Caco-2 (cell line): ENCODE measurements at regions not wholly inside any gene's neighbourhood (a gene's known extent, or its start where the extent isn't known, plus 50 kb on each side); places are given as distances from the start of the nearest gene placed in this dataset.
"Not testable (repeated sequence)": the region's sequence is repeated elsewhere in the genome, so short reads cannot be mapped to it uniquely, and the experiment has no call there.

Experiments
- BruUV-seq: library from RNA; stranded (reverse); fragments of 400-500 nt; replicated peaks from 2 replicates; lab custom pipeline; 2021; lab: Mats Ljungman, UMichigan
- CTCF ChIA-PET: fragments of 300-600 bp; sonication (Branson Sonifier 250); formaldehyde crosslinking; loops from one replicate; lab custom pipeline; 2022; ENCODE audit warnings: antibody characterized with exemption; lab: Charles Lee
- POLR2A ChIA-PET: fragments of 300-600 bp; sonication (Branson Sonifier 250); formaldehyde crosslinking; loops from one replicate; lab custom pipeline; 2022; ENCODE audit warnings: antibody characterized with exemption; lab: Charles Lee
- DNase-seq, 2 experiments: peaks; one replicate each; pipeline versions ENCODE4 v3.0.0 to v3.0.0-alpha.2; 2020 to 2022
- H3K27me3 ChIP-seq: replicated peaks from 2 replicates; pipeline ENCODE4 v1.6.0; 2011; ENCODE audit warnings: low read length; ENCODE audit not compliant: control insufficient read depth, insufficient read depth
- H3K36me3 ChIP-seq: 2 replicates; pipeline ENCODE4 v1.5.1; 2011; ENCODE audit warnings: low read length; ENCODE audit not compliant: control insufficient read depth, insufficient read depth
- H3K4me1 ChIP-seq: fragments of 250-450 bp; sonication (Bioruptor Pico); 2 replicates; pipeline ENCODE4 v1.5.1; 2020; ENCODE audit warnings: mild to moderate bottlenecking
- H3K4me3 ChIP-seq: 2 replicates; pipeline ENCODE4 v1.5.1; 2011; ENCODE audit warnings: low read depth, mild to moderate bottlenecking, control low read depth, low read length
- H3K9me3 ChIP-seq: fragments of 250-450 bp; sonication (Bioruptor Pico); 2 replicates; pipeline ENCODE4 v1.5.1; 2020; ENCODE audit warnings: mild to moderate bottlenecking, moderate library complexity
- H3K27ac Mint-ChIP-seq: one replicate; pipeline ENCODE4 v1.8.0; 2022; ENCODE audit warnings: mixed read lengths; ENCODE audit not compliant: unreplicated experiment
- H3K27me3 Mint-ChIP-seq: one replicate; pipeline ENCODE4 v1.8.0; 2022; ENCODE audit warnings: mixed read lengths; ENCODE audit not compliant: insufficient read depth, unreplicated experiment
- H3K36me3 Mint-ChIP-seq: one replicate; pipeline ENCODE4 v1.8.0; 2022; ENCODE audit warnings: mild to moderate bottlenecking, mixed read lengths; ENCODE audit not compliant: insufficient read depth, unreplicated experiment
- H3K4me1 Mint-ChIP-seq: one replicate; pipeline ENCODE4 v1.8.0; 2022; ENCODE audit warnings: low read depth, mixed read lengths; ENCODE audit not compliant: unreplicated experiment
- H3K4me3 Mint-ChIP-seq: one replicate; pipeline ENCODE4 v1.8.0; 2022; ENCODE audit warnings: mild to moderate bottlenecking, moderate library complexity, mixed read lengths; ENCODE audit not compliant: unreplicated experiment
- H3K9me3 Mint-ChIP-seq: one replicate; pipeline ENCODE4 v1.8.0; 2022; ENCODE audit warnings: mixed read lengths; ENCODE audit not compliant: unreplicated experiment
- CTCF ChIP-seq, 2 experiments: fragments of 200-600 bp in 1 of 2; IDR thresholded peaks; 1 replicate in 1 of 2; 2 replicates in 1 of 2; pipeline versions ENCODE4 v1.5.1 to v1.8.0; 2011 to 2022; ENCODE audit warnings: antibody characterized with exemption in 1 of 2, control low read depth in 1 of 2, inconsistent platforms in 1 of 2, low read depth in 1 of 2, low read length in 1 of 2, mild to moderate bottlenecking in 1 of 2, moderate library complexity in 1 of 2; ENCODE audit not compliant: insufficient read depth in 1 of 2, severe bottlenecking in 1 of 2, unreplicated experiment in 1 of 2
- intact Hi-C: fragments of 100-400 bp; cut with micrococcal nuclease; formaldehyde crosslinking; loops from one replicate; pipeline ENCODE4 v1.10.0; 2022; ENCODE audit not compliant: unreplicated experiment

GRCh38 chr5:38695021-38695958, 138.8 kb upstream of the LIFR start:
- Histone ChIP-seq H3K27me3 (no peaks in the 10 kb centered on the region), H3K4me3 (no peak overlapping the region), H3K36me3 (no peaks in the 10 kb centered on the region), H3K4me1 (peaks cover 58% of the 10 kb centered on the region), H3K9me3 (peaks cover 20% of the 10 kb centered on the region; the same call in 1 of the 2 replicates)
- CTCF ChIA-PET = no interaction called here
- Mint-ChIP-seq H3K4me1 (peaks cover 32% of the 10 kb centered on the region), H3K9me3 (peaks cover 27% of the 10 kb centered on the region), H3K36me3 (no peaks in the 10 kb centered on the region), H3K27me3 (no peaks in the 10 kb centered on the region), H3K27ac (no peak overlapping the region), H3K4me3 (no peak overlapping the region)
- TF ChIP-seq CTCF (IDR thresholded peaks at IDR 0.05; ENCODE audit: insufficient read depth in 1 of 2, low read depth in 1 of 2, low read length in 1 of 2, severe bottlenecking in 1 of 2, unreplicated experiment in 1 of 2) = no peak
- DNase-seq = no peak
- POLR2A ChIA-PET = no interaction called here
- intact Hi-C loops = no loop called here
- BruUV-seq = no TSS peak

GRCh38 chr5:38697013-38697412, 140.6 kb upstream of the LIFR start:
- peaks cover 54% of the 10 kb centered on the region for H3K4me1 ChIP-seq
- BruUV-seq = no TSS peak
- no peak overlapping the region for H3K27ac Mint-ChIP-seq

GRCh38 chr5:38705529-38705928, 140.3 kb upstream of the OSMR start:
- POLR2A ChIA-PET, BruUV-seq, H3K4me3 ChIP-seq, H3K27ac Mint-ChIP-seq, CTCF ChIA-PET, DNase-seq, H3K36me3 ChIP-seq, H3K27me3 ChIP-seq, H3K27me3 Mint-ChIP-seq, H3K36me3 Mint-ChIP-seq, H3K9me3 Mint-ChIP-seq, H3K9me3 ChIP-seq, H3K4me3 Mint-ChIP-seq, intact Hi-C loops: not testable (repeated sequence)
- peaks cover 29% of the 10 kb centered on the region for H3K4me1 Mint-ChIP-seq
- H3K4me1 ChIP-seq = peaks cover 35% of the 10 kb centered on the region

More at GRCh38 chr5:38697013-38697412, 140.6 kb upstream of the LIFR start:
- Mint-ChIP-seq H3K4me1 (peaks cover 32% of the 10 kb centered on the region), H3K9me3 (peaks cover 23% of the 10 kb centered on the region), H3K4me3 (no peak overlapping the region), H3K27me3 (no peaks in the 10 kb centered on the region), H3K36me3 (no peaks in the 10 kb centered on the region)
- intact Hi-C loops = no loop called here
- H3K27me3 ChIP-seq = no peaks in the 10 kb centered on the region
- CTCF ChIA-PET = interaction anchor here (0.6 to 1.1 kb wide), 3 partner anchors 10 to 255 kb away, joined by 3 to 4 read pairs (median 4); no protein-coding TSS in a partner anchor
- peaks cover 22% of the 10 kb centered on the region; the same call in 1 of the 2 replicates for H3K9me3 ChIP-seq
- peak in 1 of 2 experiments; percentile 38 for DNase-seq
- POLR2A ChIA-PET = no interaction called here
- no peak for TF ChIP-seq CTCF (IDR thresholded peaks at IDR 0.05; ENCODE audit: insufficient read depth in 1 of 2, low read depth in 1 of 2, low read length in 1 of 2, severe bottlenecking in 1 of 2, unreplicated experiment in 1 of 2)
- no peak overlapping the region for H3K4me3 ChIP-seq
- no peaks in the 10 kb centered on the region for H3K36me3 ChIP-seq
